ENCODE measurements at regions not wholly inside any gene's neighbourhood (a gene's known extent, or its start where the extent isn't known, plus 50 kb on each side); places are given as distances from the start of the nearest gene placed in this dataset.

DNA sequence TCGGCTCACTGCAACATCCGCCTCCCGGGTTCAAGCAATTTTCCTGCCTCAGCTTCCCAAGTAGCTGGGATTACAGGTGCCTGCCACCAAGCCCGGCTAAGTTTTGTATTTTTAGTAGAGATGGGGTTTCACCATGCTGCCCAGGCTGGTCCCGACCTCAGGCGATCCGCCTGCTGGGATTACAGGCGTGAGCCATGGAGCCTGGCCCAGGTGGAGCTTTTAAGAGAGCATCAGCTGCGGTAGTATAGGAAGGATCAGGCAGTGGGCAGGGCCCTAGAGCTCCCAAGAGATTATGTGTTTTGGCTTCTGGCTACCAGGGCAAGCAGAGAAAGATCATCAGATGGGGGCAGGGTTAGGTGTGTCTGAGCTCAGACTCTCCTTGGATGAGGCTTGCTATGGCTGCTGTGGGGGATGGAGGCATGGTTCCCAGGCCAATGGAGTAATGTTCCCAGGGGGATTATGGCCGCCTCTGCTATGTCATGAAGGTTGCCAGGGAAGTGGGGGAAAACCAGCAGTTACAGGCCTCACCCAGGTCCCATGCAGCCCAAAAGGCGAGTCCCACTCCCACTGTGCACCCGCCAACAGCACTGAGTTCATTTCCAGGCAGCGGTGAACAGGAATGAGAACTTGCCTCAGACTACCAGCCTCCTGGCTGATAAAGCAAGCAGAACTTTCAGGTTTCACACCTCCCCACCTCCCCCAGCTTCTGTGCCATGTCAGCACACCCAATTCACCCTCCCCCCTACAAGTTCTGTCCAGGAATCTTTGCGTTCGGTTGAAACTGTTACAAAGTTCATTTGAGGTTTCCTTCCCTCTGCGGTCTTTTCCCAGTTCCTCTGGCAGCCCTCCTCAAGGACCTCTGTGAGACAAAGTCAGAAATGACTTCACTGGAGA is 507.6 kb downstream of the SPATA31D1 start:
- no peak for DNase-seq (ENCODE audit: low spot score)

DNA sequence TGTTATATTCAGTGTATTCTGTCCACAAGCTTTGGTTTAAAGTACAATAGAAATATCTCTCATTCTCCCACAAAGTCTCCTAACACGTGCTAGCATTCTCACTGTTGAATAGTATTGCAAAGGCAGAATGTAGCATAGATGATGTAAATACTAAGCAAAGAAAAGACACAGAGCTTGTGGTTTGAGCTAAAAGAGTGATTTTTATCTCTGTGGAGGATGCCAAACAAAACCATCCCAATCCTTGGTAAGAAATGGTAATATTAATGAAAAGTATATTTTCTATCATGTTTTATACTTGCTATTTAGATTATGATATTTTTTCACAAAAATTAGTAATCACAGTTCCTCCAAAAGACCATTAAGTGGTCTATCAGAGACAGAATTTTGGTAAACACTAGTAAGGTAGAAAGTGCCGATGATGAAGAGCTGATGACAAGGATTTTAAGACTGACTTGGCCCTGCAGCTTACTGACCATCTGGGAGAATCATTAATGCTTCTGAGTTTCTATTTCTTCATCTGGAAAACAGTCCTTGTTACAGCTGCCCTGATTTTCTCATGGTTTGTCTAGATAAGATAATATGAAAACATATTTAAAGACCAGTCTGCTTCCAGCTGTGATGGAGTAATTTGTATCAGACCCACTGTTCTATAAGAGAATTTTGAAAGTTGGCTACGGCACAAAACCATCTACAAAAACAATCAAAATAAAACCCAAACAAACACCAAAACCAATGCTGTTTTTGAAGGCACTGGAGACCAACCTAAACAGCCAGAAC is 510.2 kb downstream of the SPATA31D1 start:
- DNase-seq (ENCODE audit: low spot score): no peak

DNA sequence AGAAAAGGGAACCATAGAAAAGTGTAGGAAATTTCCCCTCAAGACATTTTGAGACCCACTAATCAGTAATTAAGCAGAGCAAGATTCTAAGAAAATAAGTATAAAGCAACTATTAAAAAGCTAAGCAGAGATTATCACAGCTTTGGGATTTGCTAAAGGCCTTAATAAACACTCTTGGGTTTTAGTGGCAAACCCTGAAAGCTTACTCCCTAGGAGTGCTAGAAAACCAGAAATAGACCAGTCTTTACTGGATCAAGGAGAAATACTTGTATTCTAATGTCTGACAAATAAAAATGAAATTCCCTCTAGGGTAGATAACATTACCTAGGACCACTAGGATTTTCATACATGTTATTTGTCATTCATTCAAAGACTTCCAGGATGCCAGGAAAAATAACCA is 510.8 kb downstream of the SPATA31D1 start:
- no peak for DNase-seq (ENCODE audit: low spot score)

DNA sequence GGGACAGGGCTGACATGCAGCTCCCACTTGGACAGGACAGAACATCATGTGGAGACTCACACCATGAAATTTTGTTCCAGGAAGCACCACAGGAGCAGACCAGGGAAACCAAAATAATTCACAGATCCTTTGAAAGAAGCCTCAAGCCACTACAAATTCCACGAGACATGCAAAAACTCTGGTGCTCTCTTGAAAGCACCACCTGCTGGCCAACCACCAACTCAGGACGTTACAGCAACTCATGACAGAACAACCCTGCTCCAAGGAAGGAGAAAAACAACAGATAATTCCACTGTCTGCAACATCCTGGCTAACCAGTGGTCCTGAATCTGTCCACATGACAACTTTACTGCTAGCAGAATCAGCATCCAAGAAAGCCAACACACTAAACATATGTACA is 516.0 kb downstream of the SPATA31D1 start:
- DNase-seq (ENCODE audit: low spot score): no peak

DNA sequence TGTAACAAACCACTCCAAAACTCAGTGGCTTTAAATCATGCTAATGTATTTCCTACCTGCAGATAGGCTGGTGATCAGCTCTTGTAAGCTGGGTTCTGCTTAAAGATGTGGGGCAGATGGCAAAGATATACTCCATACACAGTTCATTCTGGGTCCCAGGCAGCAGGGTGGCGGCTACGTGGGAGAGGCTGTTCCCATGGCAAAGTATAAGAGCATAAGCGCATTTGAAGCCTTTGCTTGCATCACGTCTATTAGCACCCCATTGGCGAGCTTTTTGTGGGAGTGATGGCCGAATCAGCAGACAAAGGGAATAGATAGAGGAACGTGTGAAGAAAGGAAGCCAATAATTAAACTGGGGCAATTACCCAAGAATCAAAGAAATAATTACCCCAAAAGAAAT is 523.1 kb downstream of the SPATA31D1 start:
- no peak for DNase-seq (ENCODE audit: low spot score)

DNA sequence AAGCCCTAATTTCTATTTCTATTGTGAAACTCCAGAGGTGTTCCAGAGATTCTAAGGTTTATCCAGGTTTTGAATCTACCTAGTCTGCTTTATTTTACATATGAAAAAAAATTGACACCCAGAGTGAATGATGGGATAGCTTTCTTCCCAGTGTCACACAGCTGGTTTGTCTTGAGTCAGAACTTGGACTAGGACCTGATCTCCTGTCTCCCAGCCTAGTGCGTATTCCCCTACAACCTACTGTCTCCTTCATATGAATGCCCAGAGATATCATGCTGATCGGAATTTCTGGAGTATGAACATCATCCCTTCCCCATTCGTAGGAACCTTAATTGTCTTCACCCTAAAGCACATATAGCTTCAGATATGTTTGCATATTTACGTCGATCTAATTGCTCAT is 524.2 kb downstream of the SPATA31D1 start:
- no peak for DNase-seq (ENCODE audit: low spot score)

DNA sequence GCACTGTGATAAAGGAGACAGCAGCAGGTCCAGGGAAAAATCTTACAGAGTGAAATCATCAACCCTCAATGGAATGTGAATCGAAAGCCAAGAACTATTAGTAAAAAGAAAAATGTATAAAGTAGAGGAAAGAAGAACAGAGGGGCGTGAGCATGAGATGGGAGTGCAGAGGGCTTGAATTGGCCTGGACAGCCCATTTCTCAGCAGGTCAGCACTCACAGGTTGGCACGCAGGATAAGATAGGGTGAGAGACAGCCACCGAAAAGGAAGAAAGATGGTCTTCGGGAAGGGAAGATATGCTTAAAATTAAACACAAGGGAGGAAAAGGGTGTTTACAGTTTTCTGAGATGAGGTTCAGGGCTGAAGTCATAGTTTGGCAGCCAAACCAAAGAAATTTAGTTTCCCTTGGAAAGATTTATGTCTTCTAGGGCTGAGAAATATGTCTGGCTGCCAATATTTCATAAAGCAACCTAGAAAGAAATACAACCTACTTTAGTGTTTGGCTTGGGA is 524.7 kb downstream of the SPATA31D1 start:
- DNase-seq (ENCODE audit: low spot score): no peak

DNA sequence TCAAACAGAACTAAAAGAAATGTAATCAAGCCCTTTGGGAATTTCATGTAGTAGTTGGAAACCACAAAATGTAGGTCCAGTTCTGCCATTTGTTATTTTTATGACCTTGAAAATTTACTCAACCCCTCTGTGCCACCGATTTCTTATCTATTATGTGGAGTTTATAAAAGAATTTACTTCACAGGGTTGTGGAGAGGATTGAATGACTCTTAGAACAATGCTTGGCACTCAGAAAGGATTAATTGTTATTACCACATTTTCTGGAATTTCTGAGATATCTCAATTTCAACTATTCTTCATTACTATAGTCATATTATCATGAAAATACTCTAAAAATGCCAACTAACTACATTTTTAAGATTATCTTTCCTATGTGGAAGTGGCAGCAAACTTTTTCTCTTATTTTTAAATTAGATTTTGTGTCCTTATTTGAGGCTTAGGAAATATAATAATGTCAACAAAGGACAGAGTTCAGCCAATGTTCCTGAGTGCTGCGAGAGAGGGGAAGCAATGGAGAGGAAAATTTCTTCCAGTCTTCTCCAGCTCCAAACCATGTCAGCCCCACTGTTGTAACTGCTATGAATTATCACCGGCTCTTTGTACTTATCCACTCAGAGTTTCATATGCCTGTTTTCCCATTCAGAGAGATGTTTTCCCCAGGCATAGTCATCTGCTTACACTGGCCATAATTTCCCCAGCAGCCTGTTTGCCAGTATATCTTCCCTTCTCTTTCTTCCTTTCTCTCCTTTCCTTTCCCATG is 525.6 kb downstream of the SPATA31D1 start:
- DNase-seq (ENCODE audit: low spot score): no peak

DNA sequence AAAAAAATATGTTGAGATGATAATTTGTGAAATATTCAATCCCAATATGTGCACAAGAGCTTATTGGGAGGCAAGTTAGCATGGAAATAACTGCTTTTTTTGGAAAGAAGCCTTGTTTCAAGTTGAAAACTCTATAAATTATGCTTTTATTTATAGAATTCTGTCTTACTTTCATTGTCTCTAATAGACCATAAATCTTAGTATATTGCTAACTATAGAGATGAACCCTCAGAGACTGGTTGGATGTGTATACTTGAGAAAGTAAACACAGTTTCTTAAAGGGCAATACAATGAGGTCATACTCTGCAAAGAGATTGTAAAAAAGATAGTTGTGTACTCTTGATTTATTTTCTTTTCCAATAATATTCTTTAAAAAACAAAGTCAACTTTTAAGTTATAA is 530.3 kb downstream of the SPATA31D1 start:
- no peak for DNase-seq (ENCODE audit: low spot score)

DNA sequence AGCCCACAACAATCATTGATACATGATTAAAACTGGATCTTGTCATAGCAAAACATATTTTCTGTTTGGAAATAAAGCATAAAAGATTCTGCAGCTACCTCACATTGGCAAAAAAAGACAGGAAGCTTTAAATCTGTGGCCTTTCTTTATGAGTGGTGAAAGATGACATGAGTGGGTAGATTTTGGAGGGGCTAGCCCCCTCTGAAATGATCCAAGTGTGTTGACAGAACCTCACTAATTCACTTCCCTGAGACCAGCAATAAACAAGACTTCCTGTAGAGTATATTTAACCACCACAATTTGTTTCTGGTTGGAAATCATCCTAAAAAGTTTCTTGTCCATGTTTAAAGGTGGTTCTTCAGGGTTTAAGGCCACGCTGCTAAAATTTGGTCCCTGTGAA is 530.8 kb downstream of the SPATA31D1 start:
- no peak for DNase-seq (ENCODE audit: low spot score)

DNA sequence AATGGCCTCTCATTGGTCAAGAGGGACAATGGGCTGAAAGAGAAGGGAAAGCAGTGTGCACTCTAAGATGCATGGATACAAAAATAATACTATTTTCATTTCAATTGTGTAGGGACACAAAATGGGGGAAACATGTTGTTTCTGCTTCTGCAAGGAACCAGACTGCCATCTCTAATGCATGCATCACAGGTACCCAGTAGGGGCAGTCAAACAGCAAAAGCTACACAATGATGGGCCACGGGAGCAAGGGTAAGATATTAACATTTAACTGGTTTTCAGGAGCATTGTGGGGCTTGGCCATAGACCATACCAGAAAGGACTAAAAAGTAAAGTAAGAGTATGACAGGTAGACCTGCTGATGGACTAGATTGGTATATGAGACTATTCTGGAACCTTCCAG is 535.8 kb downstream of the SPATA31D1 start:
- DNase-seq (ENCODE audit: low spot score): no peak

DNA sequence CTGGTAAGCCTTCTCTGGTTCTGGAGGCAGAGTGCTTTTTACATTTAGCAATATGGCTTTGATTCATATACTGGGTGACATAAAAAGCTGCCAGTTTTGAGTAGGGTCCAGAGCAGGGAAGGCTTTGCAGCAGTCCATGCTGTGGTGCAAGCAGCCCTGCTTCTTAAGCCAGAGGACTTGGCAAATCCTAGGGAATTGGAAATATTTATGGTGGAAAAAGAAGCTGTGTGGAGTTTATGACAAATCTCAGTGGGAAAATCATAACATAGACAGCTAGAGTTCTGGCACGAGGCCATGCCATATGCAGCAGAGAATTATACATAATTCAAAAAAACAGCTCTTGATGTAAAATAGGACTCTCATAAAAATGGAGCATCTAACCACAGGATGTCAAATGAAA is 536.4 kb downstream of the RASEF start:
- no peak for DNase-seq (ENCODE audit: low spot score)

DNA sequence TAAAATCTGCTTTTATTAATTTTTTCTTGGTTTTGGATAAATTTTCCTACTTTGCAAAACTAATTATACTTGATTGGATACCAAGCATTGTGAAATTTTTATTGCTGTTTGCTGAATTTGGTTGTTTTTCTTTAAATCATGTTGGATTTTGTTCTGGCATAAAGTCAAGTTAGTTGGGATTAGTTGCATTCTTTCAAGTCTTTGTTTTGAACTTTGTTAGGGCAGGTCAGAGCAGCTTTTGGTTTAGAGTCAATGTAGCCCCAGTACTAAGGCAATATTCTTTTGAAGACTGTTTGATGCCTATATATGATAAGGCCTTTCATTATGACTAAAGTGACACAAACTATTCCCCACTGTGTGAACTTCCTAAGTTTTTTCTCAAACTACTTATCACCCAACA is 531.1 kb downstream of the RASEF start:
- no peak for DNase-seq (ENCODE audit: low spot score)

DNA sequence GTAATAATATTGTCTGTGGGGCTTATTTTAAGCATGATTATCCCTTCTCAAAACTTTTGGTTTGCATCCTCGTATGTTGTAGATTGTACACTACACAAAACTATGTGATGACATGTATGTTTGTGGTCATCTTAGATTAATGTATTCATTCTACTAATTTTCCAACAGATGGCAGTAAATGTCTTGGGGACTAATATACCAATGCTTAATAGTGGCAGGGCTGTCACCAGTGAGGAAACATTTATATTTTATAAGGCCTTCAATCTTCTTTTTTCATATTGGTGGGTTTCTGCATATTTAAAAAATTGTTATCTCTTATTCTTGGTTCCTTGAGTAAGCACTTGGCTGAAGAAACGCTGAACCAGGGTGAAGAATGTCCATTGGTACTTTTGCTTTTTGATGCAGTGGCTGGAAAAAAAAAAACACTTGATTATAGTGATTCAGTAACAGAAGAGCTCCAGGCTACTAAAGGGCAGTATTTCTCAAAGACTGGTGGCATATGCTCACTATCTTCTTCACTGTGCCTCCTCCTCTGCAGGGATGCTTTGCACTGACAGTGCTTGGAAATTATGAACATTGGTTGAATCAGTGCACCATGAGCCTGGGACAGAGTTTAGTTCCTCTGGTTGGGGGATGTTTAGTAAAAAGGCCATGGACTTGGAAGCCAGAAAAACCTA is 530.3 kb downstream of the RASEF start:
- DNase-seq (ENCODE audit: low spot score): peak; percentile 16

DNA sequence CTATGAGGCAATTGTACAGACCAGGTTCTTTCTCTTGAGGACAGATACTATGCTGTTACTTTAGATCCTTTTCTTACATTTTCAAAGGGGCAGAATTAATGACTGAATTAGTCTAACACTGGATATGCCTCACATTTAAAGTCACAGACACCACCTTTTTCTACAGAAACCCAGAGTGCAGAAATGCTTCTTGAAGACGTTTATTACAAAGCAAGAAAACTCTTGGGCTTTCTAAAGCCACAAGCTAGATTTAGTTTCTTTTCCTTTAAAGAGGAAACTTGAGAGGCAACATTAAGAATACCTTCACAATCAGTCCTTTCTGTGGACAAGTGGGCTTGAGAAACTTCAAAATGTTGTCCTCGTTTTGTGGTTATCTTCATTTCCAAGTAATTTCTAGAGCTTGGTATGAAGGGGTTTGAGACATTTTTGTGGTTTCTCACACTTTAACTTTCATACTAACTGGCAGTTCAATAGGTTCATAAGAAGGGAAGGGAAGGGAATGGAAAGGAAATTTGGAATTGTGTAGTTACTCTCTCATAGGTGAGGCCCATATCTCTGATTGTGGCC is 527.4 kb downstream of the RASEF start:
- DNase-seq (ENCODE audit: low spot score): no peak

DNA sequence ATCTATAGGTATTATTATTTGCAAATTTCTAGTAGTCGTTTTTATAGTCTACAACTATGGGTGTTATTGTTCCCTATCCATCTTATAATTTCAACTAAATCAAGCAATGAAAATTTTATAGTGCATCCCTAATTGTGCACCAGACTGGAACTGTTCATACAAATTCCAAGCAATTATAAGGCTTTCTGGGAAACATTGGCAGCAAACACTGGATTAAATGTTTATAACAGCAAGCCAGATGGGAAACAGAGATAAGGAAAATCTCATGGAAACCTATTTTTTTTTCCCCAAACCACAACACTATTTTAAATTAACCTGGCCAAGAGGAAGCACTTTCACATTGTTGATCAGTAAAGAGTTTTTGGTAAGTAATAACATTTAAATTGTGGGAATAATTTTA is 524.3 kb downstream of the RASEF start:
- no peak for DNase-seq (ENCODE audit: low spot score)

DNA sequence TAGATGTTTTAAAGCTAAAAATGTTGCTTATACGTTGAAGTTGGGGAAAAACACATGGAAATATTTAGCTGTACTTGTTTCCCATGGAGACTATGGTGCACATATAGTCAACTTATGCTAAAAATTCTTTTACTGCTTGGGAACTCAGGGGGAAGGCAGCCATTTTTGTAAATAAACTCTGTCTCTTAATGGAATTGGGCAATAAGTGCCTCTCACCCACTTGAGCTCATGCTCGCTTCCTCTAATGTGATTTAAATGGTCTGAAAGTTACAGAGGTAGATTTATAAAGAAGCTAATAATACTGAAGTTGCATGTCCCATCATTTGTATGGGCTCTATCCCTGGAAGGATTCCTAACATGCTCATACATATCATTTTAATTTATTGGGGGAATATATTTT is 523.8 kb downstream of the RASEF start:
- no peak for DNase-seq (ENCODE audit: low spot score)

DNA sequence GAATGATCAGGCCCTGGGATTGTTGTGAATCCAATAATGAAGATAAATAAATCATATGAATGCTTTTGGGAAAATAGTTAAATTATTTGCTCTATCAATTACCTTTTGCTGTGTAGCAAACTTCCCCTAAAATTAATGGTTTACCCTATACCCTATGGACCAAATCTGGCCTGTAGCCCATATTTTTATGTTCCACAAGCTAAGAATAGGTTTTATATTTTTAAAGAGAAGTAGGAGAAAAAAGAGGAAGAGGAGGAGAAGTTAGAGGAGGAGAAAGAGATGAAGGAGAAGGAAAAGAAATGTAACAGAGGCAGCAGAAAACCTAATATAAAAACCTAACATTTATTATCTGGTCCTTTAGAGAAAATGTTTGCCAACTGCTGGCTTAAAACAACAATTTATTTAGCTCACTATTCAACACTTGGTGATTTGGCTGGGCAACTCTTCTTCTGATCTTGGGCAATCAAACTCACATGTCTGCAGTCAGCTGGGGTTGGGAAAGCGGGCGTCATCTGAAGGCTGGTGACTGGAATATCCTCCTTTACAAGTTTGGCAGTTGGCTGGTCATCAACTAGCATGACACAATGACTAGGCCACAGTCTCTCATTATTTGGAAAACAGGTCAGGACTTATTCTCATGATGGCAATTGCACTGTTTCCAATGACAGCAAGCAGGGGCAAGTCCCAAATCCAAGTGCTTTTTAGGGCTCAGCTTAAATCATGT is 522.9 kb downstream of the RASEF start:
- DNase-seq (ENCODE audit: low spot score): no peak

DNA sequence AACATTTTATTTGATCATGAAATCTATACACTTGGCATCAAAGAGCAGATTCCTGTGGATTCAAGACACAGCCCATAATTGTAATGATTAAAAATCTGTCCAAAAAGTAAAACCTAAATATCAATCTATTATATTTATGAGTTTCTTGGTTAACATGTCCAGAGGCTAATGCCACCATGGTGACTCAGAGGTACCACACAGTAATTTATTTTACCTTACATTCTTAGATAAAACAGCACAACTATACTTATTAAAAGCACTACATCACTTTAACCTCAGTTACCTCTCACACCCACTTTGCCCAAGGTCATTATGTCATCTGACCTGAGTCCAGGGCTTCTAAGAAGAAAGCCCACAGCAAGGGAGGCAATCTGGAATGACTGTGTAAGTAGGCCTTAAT is 519.2 kb downstream of the RASEF start:
- DNase-seq (ENCODE audit: low spot score): no peak

DNA sequence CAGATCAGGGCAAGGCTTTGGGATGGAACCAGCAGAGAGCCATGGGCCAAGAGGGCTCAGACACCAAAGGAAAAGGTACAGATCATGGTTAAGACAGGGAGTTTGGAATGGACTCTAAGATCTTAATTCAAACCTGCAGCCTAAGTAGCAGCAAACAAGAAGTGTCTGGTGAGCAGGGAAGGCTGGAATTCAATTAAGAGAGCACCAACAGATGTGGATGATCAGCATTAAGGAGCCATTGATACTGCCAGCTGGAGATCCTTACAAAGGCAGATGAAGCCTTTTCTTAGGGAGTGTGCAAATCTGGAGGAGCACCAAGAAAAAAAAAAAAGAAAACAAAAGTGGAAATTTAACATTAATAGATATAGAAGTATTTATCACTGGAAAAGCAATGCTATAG is 516.8 kb downstream of the RASEF start:
- DNase-seq (ENCODE audit: low spot score): no peak

DNA sequence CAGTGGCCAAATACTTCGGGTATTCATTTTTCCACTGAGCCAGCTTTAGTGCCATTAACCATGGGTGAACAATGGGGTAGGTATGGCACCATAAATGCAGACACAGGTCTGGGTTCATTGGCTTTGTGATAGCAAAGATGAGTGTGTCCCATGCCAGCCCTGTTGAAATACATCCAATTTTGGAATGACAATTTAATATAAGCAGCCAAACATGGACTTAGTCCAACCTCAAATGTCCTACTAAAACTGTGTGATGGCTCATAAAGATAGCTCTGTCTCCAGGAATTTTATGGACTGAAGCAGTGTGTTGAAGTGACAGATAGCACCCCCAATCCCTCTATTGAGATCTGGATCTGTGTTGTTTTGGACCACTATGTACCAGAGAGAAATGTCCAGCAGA is 514.9 kb downstream of the RASEF start:
- no peak for DNase-seq (ENCODE audit: low spot score)
